Stimulated activated CD4-positive, alpha-beta T cell treated with anti-CD3 and anti-CD28 coated beads, Interleukin-1b, Interleukin-23, amount 100 ng/mL, for 1 hour (primary cell): ENCODE measurements at regions not wholly inside any gene's neighbourhood (a gene's known extent, or its start where the extent isn't known, plus 50 kb on each side); places are given as distances from the start of the nearest gene placed in this dataset.

ENCODE experiments used
- DNase-seq, 2 donors: peaks; one replicate each; pipeline ENCODE4 v3.0.0-alpha.2; 2020; ENCODE audit warnings: low read depth in 2 of 2

DNA sequence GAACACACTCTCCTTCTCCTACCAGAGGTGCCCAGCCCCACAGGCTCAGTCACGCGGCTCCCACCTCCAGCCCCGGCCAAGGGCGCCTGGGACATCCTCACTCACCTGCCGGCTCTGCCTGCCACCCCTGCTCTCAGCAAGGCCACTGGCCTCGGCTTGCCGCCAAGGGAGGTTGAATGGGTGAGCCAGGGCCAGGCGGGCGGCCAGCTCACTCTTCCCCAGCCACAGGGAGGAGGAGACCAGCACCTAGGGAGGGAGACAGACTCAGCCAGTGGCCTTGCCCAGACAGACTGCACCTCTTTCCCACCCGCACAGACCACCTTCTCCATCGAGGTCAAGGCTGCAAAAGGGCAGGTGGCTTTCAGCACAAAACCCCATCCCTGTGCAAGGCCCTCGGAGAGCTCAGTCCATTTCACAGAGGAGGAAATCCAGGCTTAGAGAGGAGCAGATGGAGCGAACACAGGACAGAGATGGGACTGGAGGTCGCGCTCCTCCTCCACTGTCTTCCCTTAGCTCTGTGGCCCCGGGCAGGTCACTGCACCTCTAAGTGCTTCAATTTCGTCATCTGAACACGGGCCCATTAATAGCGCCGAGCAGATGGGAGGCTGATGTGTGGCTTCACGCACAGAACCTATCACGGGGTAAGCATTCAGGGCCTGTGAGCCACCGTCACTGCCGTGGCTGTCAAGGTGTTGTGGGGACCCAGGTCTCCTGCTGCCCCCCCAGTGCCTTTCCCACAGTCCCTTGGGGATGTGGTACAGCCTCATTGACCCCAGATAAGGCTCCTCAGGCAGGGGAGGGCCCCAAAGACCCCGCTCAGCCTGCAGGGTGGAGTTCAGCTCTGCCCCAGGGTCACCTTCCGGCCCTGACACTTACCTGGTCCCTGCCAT lies 56.1 kb downstream of the RMI2 start:
- DNase-seq: no peak

GRCh38 chr16:11402051-11402744 lies 56.9 kb downstream of the RMI2 start:
- no peak for DNase-seq

DNA sequence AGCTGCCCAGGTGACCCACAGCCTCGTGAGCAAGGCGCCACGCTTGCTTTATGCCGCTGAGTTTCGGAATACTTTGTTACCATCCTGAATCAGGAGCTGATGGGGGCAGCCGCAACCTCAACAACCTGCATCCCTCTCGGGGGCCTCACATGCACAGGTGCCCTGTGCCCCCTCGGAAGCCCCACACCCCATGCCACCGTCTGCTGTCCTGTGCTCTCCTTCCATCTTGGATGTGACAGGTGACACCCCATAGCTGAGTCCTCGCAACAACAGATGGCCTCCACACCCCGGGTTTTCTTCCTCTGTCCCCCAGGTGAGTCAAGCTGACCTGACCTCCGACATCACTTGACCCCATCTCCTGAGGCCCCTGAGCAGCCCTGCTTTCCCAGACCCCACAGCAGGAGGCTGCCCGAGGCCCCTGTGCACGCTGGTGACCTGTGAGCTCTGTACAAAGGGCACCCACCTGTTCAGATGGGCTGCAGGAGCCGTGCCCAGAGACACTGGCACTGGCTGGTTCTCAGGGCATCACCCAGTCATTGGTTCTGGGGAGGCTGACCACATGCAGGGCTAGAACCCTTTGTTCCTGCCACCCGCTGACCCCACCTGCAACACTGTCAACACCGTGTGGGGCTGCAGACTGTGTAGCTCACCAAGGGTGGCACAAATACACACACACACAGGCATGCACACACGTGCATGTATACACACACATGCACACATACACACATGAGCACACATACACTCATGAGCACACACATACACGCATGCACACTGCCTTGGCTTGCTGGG lies 57.7 kb downstream of the RMI2 start:
- DNase-seq: no peak

DNA sequence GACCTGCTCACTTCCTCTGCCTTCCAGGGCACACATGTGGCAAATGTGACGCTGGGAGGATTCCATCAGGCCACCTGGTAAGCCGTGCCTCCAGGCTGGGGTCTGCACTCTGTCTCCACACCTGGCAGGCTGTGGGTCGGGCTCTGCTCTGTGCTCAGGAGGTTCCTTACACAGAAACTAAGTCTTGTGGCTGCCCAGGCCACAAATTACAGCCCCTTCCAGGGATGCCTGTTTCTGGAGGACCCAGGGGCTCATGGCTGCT lies 58.2 kb downstream of the RMI2 start:
- DNase-seq: no peak

GRCh38 chr16:11403920-11404319 lies 58.7 kb downstream of the RMI2 start:
- no peak for DNase-seq

- no peak for DNase-seq
These were observed 59.3 kb downstream of the RMI2 start for GRCh38 chr16:11404603-11405002.

DNA sequence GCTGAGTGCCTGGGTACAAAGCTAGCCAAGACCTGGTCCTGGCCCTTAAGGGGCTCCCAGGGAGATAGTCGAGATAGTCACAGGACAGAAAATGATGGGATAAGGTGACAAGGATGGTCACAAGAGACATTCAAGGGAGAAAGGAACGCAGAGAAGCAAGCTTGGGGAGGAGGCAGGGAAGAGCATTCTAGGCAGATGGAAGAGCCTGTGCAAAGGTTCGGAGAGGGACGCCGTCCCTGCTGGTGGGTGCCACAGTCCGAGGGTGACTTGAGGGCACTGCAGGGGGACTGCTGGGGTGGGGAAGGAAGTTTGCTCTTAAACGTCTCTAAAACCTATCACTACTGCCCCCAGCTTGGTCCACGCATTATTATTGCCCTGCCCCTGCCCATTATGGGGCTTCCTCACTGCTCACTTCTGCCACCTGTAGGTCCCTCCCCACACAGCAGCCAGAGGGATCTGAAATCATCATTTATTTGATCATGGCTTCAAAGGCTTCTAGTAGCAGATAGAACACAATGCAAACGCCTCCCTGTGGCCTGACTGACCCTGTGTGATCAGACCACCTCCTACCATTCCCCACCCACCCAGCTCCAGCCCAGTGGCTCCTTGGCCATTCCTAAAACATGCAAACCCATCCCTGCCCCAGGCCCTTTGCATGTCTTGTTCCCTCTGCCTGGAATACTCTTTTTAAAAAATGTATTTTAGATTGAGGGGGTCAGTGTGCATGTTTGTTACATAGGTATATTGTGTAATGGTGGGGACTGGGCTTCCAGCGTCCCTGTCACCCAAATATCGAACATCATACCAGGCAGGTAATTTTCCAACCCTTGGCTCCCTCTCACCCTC lies 60.3 kb downstream of the RMI2 start:
- DNase-seq: peak in 1 of 2 donors; percentile 37

- DNase-seq: no peak
These were observed 60.9 kb downstream of the RMI2 start for GRCh38 chr16:11406177-11406560.

DNA sequence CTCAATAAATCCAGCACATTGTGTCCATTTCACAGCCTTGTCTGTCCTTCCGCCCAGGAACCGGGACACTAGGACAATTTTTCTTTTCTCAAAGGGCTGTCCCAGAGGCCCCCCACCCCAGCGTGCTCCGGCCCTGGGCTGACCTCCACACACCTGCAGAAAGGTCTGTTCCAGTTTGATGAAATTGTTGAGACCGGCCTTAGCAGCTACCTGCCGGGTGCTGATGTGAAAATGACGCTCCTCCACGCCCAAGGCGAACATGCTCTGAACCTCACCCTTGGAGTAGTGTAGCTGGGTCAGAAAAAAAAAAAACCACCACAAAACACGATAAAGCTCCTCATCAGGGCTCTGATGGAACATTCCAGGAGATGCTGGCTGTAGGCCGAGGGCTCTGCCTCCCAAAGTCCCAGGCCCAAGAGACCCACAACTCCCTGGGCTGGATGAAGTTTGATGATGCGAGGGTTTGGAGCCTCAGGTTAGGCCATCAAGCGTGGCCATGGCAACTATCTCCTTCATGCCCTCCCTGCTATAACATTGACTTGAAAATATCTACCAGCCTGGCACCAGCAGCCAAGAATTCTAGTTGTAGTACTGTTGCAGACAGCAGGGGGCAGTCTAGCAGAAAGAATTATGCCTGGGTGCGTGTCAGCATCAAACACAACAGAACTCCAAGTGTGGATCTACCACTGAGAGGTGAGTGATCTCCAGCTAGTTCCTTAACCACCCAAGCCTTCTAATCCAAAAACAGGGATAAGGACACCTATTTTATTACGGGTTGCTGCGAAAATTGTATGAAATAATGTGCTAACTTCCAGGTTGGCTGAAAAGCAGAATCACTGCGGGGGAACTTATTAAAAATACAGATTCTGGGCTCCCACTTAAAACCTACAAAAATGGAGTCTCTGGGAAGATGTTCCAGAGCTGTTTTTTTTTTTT lies 62.1 kb downstream of the RMI2 start:
- peak; percentile 13 to 38 for DNase-seq

DNA sequence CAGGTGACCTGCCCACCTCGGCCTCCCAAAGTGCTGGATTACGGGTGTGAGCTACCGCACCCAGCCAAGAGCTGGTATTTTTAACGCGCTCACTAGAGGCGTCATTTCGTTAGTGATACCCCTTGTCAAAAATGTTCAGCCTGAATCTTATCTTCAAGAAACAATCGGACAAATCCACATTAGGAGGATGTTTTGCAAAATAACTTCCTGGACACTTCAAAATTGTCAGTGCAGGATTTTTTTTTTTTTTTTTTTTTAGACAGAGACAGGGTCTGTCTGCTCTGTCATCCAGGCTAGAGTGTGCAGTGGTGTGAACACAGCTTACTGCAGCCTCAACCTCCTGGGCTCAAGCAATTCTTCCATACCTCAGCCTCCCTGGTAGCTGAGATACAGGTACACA lies 63.0 kb downstream of the RMI2 start:
- no peak for DNase-seq

DNA sequence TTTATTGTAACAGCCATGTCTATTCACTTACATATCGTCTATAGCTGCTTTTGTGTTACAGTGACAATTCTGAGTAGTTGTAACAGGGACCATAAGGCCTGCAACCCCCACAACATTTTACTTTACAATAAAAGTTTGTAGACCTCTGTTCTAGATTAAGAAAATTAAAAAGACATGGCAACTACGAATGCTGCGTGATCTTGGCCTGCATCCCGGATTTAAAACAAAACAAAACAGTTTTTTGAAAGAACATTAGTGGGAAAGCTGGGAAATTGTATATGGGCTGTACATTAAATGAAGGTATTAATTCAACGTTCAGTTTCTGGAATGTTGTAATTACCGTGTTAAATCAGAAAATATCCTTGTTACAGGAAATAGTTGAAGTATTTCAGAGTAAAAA lies 64.1 kb downstream of the RMI2 start:
- no peak for DNase-seq

DNA sequence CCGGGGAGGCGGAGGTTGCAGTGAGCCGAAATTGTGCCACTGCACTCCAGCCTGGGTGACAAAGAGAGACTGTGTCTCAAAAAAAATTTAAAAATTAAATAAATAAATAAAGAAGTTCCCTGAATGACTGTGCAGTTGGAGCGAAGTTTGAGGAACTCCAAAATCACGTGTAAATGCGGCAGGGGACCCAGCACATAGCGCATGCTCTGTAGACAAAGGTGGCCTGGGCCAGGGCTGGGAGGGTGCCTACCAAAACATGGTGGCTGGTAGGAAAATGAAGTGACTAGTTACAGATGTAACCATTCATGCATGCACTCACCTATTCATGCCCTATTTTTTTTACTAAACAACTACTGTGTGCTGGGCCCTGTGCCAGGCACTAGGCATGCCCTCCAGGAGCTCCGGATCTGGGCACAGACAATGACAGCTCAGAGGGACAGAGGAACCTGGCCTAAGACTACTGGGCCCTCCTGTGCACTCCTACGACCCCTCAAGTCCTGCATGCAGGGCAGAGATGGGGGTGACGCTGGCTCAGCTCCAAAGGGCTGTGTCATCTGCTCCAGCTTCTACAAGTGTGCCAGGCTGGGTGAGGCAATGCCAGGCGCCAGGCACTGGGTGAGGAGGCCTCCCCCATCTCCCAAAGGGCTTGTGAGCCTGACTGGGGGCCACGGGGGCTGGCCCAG lies 65.3 kb downstream of the RMI2 start:
- DNase-seq: no peak

DNA sequence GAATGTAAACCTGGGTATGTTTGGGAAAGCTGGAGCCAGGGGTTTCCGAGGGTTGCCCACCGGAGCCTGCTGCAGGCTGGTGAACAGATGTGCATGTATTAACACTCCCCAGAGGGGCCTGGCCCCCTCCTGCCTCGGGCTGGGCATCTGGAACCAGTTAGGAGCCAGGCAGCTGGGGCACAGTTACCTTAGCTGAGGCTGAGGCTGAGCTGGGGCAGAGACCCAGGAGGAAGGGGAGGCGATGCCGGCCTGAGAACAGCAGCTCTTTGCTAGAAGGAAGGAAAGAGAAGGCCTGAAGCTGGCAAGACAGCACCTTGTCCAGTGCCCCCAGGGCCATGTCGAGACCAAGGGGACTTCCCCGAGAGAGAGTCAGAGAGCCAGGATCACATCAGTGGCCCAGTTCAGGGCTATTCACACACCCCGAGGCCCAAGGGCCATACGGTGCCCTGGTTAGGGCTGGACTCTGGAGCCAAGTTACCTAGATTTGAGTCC lies 65.8 kb downstream of the RMI2 start:
- DNase-seq: no peak

GRCh38 chr16:11412175-11412904 lies 67.1 kb downstream of the RMI2 start:
- DNase-seq: no peak

DNA sequence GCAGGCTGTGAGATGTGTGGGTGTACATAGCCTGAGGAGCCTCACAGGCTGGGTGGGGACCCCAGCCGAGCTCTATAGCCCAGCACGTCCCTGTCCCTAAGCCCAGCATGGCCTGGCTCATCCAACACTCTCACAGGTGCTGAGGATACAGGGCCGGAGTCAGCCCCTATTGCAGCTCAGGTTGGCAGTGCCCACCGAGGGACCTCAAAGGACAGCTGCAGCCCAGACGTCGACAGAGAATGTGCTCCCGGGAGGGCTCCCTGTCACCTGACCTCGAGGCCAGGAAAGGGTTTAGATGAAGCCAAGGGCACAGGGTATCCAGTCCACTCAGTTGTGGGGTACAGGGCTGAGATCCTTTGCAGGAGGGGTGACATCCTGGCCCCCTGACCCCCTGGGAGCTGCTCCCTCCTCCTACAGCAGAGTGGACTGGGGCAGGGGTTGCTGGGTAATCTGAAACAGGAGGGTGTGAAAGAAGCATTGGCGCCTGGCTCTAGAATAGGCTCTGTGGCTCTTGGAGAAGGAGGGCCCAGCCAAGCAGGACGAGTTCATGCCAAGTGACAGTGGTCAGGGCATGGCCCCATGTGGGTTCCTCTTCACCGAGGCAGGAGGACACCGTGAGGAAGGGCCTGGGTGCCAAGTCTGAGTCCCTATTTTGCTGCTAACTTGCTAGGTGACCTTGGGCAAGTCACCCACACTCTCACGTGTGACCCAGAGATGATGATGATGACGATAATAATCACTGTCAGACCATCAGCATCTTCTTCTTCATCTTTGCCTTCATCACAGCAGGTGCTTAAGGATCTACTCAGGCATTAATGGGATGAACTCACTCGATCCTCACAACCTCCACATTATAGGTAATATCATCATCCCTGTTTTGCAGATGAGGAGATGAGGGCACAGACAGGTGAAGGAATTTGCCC lies 68.0 kb downstream of the RMI2 start:
- DNase-seq: no peak

DNA sequence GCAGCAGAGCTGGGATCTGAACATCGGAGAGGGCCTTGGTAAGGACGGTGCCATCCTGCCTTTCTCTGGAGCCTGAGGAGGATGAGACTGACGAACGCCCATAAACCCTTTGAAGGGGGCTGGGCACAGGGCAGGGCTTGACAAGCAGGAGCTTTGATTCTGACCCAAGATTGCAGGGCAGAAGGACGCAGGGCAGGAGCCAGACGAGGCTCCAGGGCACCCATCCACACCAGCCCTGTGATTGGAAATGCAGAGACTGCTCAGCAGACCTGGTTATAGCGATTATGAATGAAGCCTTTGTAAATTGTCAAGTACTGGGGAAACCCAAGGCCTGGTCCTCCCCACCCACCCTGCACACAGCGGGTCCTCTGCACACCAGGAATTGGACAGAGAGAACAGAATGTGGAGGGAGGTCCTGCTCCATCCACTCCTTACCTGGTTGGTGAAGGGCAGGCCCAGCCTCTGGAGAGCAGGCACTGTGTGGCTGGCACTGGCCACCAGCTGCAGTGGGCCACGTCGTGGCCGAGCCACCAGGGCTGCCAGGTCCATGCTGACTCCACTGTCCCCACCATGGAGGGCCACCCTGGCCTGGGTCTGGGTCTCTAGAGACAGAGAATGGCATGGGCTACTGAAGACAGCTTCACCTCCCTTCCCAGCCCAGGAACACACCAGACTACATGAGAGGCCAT lies 68.8 kb downstream of the RMI2 start:
- no peak for DNase-seq
